ENCODE measurements at regions not wholly inside any gene's neighbourhood (a gene's known extent, or its start where the extent isn't known, plus 50 kb on each side); places are given as distances from the start of the nearest gene placed in this dataset.

GRCh38 chr2:20139407-20140172 lies 85.3 kb downstream of the SDC1 start:
- Histone ChIP-seq H3K36me3 (ENCODE audit: control insufficient read depth, insufficient read depth, low read length) (no peaks in the 10 kb centered on the region), H3K27ac (ENCODE audit: extremely low read depth, low read depth, low read length) (no peak overlapping the region), H3K4me2 (ENCODE audit: insufficient read depth, low read length) (no peak overlapping the region), H3K27me3 (ENCODE audit: control insufficient read depth in 2 of 2, insufficient read depth in 2 of 2, low read length in 2 of 2) (peaks cover 0 to 10% of the 10 kb centered on the region in 2 experiments; a peak in 1 of 5 replicates), H3K9ac (ENCODE audit: insufficient read depth in 1 of 2, low read depth in 2 of 2, low read length in 2 of 2) (peak overlapping the region in 1 of 2 experiments; percentile 57; a peak in 1 of 4 replicates), H3K4me1 (replicated peaks in 1 of 2; ENCODE audit: control insufficient read depth in 2 of 2, insufficient read depth in 2 of 2, low read length in 2 of 2) (peaks cover 3 to 14% of the 10 kb centered on the region in 2 experiments; a peak in 3 of 5 replicates), H3K9me1 (ENCODE audit: control insufficient read depth, insufficient read depth, low read length) (peaks cover 3% of the 10 kb centered on the region), H3K4me3 (no peak overlapping the region), H3K79me2 (ENCODE audit: control insufficient read depth, insufficient read depth, low read length) (no peaks in the 10 kb centered on the region), H2AFZ (ENCODE audit: low read depth, low read length) (no peak overlapping the region), H4K20me1 (replicated peaks; ENCODE audit: control insufficient read depth, insufficient read depth, low read length) (no peaks in the 10 kb centered on the region), H3K9me3 (replicated peaks; ENCODE audit: control insufficient read depth, insufficient read depth, low read depth, low read length) (no peaks in the 10 kb centered on the region)
- POLR2A ChIA-PET, result no interaction called here
- 43% methylated on average over 9 of the region's 9 CpGs for WGBS (ENCODE audit: insufficient coverage, low coverage, missing lambda C conversion rate)
- in situ Hi-C loops (cut with MboI) (loop anchor here (10.0 kb wide), 1 partner anchor 85 kb away; the partner anchor contains the start of gene SDC1), intact Hi-C loops (cut with micrococcal nuclease) (no loop called here)
- DNase-seq (ENCODE audit: extremely low read depth in 1 of 4, low spot score in 3 of 4) (no peak), ATAC-seq (no peak), FAIRE-seq (no peak)
- CTCF ChIA-PET (ENCODE audit: low intra/inter-chr PET ratio), result no interaction called here
- no TSS peak for BruUV-seq (replicated peaks)
- TF ChIP-seq ZFP91 (CRISPR knock-in tag; IDR thresholded peaks at IDR 0.05), result no peak
- TF ChIP-seq HLTF (IDR thresholded peaks at IDR 0.05), result no peak
- TF ChIP-seq PKNOX1 (IDR thresholded peaks at IDR 0.05), result no peak
- TF ChIP-seq ZNF184 (CRISPR knock-in tag; IDR thresholded peaks at IDR 0.05), result no peak
- TF ChIP-seq MECOM (CRISPR knock-in tag; IDR thresholded peaks at IDR 0.05), result no peak
- TF ChIP-seq PBX2 (CRISPR knock-in tag; IDR thresholded peaks at IDR 0.05; ENCODE audit: low read depth), result no peak
- TF ChIP-seq PBX2 (tag; conservative IDR thresholded peaks at IDR 0.05; ENCODE audit: low read depth), result no peak
- TF ChIP-seq SP2 (IDR thresholded peaks at IDR 0.05; ENCODE audit: extremely low read depth, low read depth, low read length, poor library complexity, severe bottlenecking), result no peak
- TF ChIP-seq RB1 (IDR thresholded peaks at IDR 0.05; ENCODE audit: low read depth), result no peak
- no peak for TF ChIP-seq SIN3A (IDR thresholded peaks at IDR 0.05; ENCODE audit: borderline replicate concordance in 2 of 2, control insufficient read depth in 1 of 2, low read depth in 2 of 2, low read length in 2 of 2)
- no peak for TF ChIP-seq SREBF2 (CRISPR knock-in tag; IDR thresholded peaks at IDR 0.05)
- TF ChIP-seq RBM15 (IDR thresholded peaks at IDR 0.05; ENCODE audit: insufficient read depth, low read length), result no peak
- TF ChIP-seq ARID3B (CRISPR knock-in tag; IDR thresholded peaks at IDR 0.05; ENCODE audit: borderline replicate concordance), result no peak
- no peak for TF ChIP-seq HSF4 (CRISPR knock-in tag; IDR thresholded peaks at IDR 0.05; ENCODE audit: borderline replicate concordance)
- no peak for TF ChIP-seq ADNP (tag; IDR thresholded peaks at IDR 0.05)

All from K562 (cell line).